ENCODE measurements at regions not wholly inside any gene's neighbourhood (a gene's known extent, or its start where the extent isn't known, plus 50 kb on each side); places are given as distances from the start of the nearest gene placed in this dataset.

- Histone ChIP-seq H4K91ac (ENCODE audit: insufficient read length, low read depth, low read length) (no peak overlapping the region), H3T11ph (ENCODE audit: low read length) (no peak overlapping the region), H2BK12ac (ENCODE audit: insufficient read length, low read depth, low read length) (no peak overlapping the region), H4K20me1 (ENCODE audit: control insufficient read depth, insufficient read depth, insufficient read length) (no peaks in the 10 kb centered on the region), H3K79me2 (ENCODE audit: insufficient read depth, low read length) (no peaks in the 10 kb centered on the region), H3K9ac (ENCODE audit: extremely low read depth, insufficient read length, low read length) (no peak overlapping the region), H2BK5ac (ENCODE audit: insufficient read length, low read length) (no peak overlapping the region), H2AK5ac (ENCODE audit: insufficient read length, low read length) (no peak overlapping the region), H4K5ac (ENCODE audit: insufficient read length, low read depth, low read length) (no peak overlapping the region), H3K14ac (ENCODE audit: insufficient read depth, low read length) (no peak overlapping the region), H3K9me3 (ENCODE audit: control insufficient read depth, low read depth, low read length) (no peaks in the 10 kb centered on the region), H3K4ac (ENCODE audit: low read depth, low read length) (no peak overlapping the region), H3K4me1 (ENCODE audit: insufficient read depth, low read length) (peaks cover 3% of the 10 kb centered on the region; the same call in 1 of the 2 replicates), H3K79me1 (ENCODE audit: insufficient read depth, low read depth, low read length, poor library complexity, severe bottlenecking) (no peaks in the 10 kb centered on the region), H3K4me2 (ENCODE audit: insufficient read depth, insufficient read length, low read length) (no peak overlapping the region), H2BK15ac (ENCODE audit: low read depth, low read length) (no peak overlapping the region), H3K27ac (ENCODE audit: insufficient read length, low read depth, low read length) (no peak overlapping the region), H3K23me2 (ENCODE audit: insufficient read length, low read depth, low read length, poor library complexity, severe bottlenecking) (no peaks in the 10 kb centered on the region), H3K23ac (ENCODE audit: insufficient read length, low read depth, low read length) (no peak overlapping the region), H3K18ac (ENCODE audit: insufficient read length, low read depth, low read length) (no peak overlapping the region), H4K8ac (replicated peaks; ENCODE audit: insufficient read length, low read depth, low read length) (no peak overlapping the region), H3K27me3 (ENCODE audit: insufficient read depth, low read length) (no peaks in the 10 kb centered on the region), H2BK120ac (ENCODE audit: low read depth, low read length, poor library complexity, severe bottlenecking) (no peak overlapping the region), H2AFZ (ENCODE audit: low read length) (no peak overlapping the region), H2BK20ac (ENCODE audit: low read depth, low read length, poor library complexity, severe bottlenecking) (no peak overlapping the region), H3K56ac (ENCODE audit: insufficient read length, low read depth, low read length) (no peak overlapping the region)
- no peak for DNase-seq
- Mint-ChIP-seq H3K4me1 (peaks cover 28 to 29% of the 10 kb centered on the region in 2 experiments), H3K27ac (no peak overlapping the region), H3K9me3 (no peaks in the 10 kb centered on the region; a peak in 2 of 5 replicates), H3K4me3 (no peak overlapping the region), H3K27me3 (ENCODE audit: low read depth) (peaks cover 1% of the 10 kb centered on the region; the same call in 1 of the 2 replicates), H3K36me3 (ENCODE audit: insufficient read depth in 1 of 3, low read depth in 3 of 3) (no peaks in the 10 kb centered on the region; a peak in 1 of 7 replicates)
- no peak for TF ChIP-seq CTCF (conservative IDR thresholded peaks at IDR 0.05)
- WGBS (ENCODE audit: extremely low coverage, insufficient read length, low lambda C conversion rate) = no CpG with 5 or more reads among the region's 3 CpGs
These were observed 363.6 kb downstream of the RNF144A start for GRCh38 chr2:7280790-7281189.

Data from H9 (cell line).